D721Med (cell line): ENCODE measurements at regions not wholly inside any gene's neighbourhood (a gene's known extent, or its start where the extent isn't known, plus 50 kb on each side); places are given as distances from the start of the nearest gene placed in this dataset.
"Not testable (repeated sequence)": the region's sequence is repeated elsewhere in the genome, so short reads cannot be mapped to it uniquely, and the experiment has no call there.

Experiments
- DNase-seq: peaks from one replicate; pipeline ENCODE4 v3.0.0; 2011; ENCODE audit warnings: low spot score; ENCODE audit not compliant: insufficient read length
- FAIRE-seq: peaks from 2 replicates; lab custom pipeline; 2011; peaks lifted over from hg19 to GRCh38; lab: Jason Lieb, UNC
- CTCF ChIP-seq: IDR thresholded peaks from 2 replicates; pipeline ENCODE4 v1.5.1; 2012; ENCODE audit warnings: mild to moderate bottlenecking, control low read depth; ENCODE audit not compliant: insufficient read depth; ENCODE audit errors: missing control alignments

GRCh38 chr5:67725604-67726003 is 490.0 kb upstream of the PIK3R1 start:
- no peak for FAIRE-seq
- no peak for DNase-seq

DNA sequence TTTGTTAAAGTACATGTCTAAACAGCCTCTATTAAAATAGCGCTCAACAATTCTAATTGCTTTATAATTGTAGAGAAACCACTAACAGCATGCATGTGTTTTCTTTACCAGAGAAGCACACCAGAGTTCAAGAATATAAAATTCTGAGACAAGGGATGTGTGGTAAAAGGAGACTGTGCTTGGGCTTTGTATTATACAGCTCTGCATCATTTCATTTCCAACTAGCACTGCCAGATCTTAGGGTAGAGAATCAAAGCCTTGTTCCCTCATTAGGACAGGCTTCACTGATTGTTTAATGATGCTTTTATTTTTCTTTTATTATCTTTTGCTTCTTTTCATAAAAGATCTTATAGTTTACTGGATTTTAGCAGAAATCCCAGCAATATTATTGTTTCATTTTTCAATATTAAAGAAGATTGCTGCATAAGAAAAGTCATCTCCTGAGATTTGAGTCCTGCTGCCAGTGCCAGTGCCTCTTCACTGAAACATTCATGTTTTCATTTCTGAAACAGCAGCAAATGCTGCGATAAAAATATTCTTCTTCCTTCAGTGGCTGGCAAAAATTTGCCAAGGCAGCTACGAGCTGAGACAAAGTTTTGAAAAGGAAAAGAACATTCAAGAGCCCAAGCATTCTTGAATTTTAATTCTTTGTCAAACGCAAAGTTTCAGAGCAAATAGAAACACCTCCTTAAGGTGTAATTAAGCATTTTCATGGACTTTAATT is 491.0 kb upstream of the PIK3R1 start:
- DNase-seq (no peak), FAIRE-seq (no peak)
- TF ChIP-seq CTCF, result no peak

More at GRCh38 chr5:67725604-67726003, 490.0 kb upstream of the PIK3R1 start:
- TF ChIP-seq CTCF, result no peak

DNA sequence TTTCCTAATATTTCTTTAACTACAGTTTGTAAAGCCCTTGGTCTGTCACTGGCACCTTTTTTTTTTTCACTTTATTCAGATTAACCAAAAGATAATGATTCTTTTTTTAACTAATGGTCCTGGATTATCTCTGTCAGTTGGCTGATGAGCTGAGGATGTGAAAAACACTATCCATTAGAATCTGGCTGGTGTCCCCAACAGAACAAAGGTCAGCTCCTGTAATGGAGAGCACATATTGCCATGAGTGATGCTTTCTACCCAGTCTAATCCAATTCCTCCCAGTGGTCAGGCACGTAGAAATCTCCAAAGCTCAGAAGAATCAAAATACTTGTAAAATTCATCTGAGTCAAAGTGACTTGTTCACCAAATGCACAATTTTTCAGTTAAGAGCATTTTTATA is 491.7 kb upstream of the PIK3R1 start:
- no peak for FAIRE-seq

GRCh38 chr5:67722582-67722981 is 493.0 kb upstream of the PIK3R1 start:
- DNase-seq, FAIRE-seq: not testable (repeated sequence)

More for the DNA sequence above, 491.7 kb upstream of the PIK3R1 start:
- DNase-seq, result no peak
- no peak for TF ChIP-seq CTCF

DNA sequence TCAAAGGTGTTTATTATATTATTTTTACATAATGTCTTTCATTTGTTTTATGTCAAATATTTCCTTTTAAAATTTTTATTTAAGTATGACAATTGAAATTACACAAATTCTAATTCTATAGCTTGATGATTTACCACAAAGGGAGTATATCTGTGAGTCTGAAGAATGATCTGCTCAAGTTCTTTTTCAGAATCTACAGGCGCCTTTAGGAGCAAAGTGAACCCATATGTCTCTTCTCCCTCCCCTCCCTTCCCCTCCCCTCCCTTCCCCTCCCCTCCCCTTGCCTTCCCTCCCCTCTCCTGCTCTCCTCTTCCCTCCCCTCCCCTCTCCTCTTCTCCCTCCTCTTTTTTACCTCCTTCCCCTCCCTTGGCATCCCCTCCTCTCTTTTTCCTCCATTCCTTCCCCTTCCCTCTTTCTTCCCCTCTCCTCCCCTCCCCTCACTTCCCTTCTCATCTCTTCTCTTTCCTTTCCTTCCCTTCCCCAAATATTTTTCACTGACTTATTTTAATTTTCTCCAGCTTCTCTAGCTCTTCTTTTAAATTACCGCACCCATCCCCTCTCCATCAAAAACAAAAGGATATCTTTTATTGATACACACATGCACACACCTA is 495.3 kb upstream of the PIK3R1 start:
- no peak for TF ChIP-seq CTCF
- no peak for DNase-seq
- FAIRE-seq, result no peak

- FAIRE-seq (no peak), DNase-seq (no peak)
- no peak for TF ChIP-seq CTCF
Measured at GRCh38 chr5:67702008-67702407, 505.4 kb upstream of the CD180 start.

DNA sequence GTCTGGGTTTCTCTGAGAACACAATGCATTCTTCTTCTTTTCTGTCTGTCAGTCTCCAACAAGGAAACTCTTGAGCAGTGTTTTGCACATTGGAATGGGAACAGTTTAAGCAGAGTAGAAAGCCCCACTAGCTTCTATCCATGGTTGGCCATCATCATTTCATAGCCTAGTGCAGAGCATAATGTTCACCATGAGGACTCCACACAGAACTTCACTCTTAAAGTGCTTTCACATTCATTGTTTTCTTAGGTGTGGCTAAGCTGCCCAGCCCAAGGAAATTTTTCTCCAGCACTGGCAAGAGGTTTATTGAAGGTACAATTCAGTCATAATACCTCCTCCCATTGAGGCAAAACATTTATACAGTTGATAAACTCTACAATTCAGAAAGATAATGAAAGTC is 503.0 kb upstream of the CD180 start:
- no peak for TF ChIP-seq CTCF
- DNase-seq (no peak), FAIRE-seq (no peak)

DNA sequence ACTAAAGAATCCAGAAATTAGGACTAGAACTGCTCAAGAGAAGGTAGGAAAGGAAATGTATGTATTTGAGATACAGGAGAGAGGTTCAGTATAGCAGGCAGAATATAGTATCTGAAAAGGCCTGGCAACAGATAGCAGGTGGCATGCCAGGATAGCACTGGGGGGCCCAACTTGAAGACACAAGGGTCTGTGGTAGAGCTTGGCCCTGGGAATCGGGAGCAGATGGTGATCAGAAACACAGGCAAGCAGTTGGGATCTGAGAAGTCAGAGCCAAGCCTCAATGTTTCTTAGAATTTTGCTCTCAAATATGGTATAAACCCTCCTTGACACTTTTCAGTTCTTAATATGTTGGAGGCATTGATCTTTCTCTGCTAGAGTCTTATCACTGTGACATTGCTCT is 499.8 kb upstream of the CD180 start:
- FAIRE-seq (no peak), DNase-seq (no peak)
- no peak for TF ChIP-seq CTCF
